ENCODE measurements at regions not wholly inside any gene's neighbourhood (a gene's known extent, or its start where the extent isn't known, plus 50 kb on each side); places are given as distances from the start of the nearest gene placed in this dataset.

- no peak for TF ChIP-seq CTCF (IDR thresholded peaks at IDR 0.05)
- no peak for TF ChIP-seq POLR2AphosphoS5 (IDR thresholded peaks at IDR 0.05; ENCODE audit: insufficient read depth in 1 of 2, low read depth in 1 of 2)
- TF ChIP-seq POLR2A (IDR thresholded peaks at IDR 0.05): no peak
These were observed 164.3 kb downstream of the HS3ST1 start for GRCh38 chr4:11264346-11264745.
